Smooth muscle cell (in vitro differentiated cells): ENCODE measurements at regions not wholly inside any gene's neighbourhood (a gene's known extent, or its start where the extent isn't known, plus 50 kb on each side); places are given as distances from the start of the nearest gene placed in this dataset.

Source experiments
- DNase-seq: peaks from one replicate; lab custom pipeline; 2025; ENCODE audit not compliant: unreplicated experiment; lab: John Stamatoyannopoulos, UW
- H2AFZ ChIP-seq: fragments of 200-600 bp; sonication (generic); 2 replicates; pipeline ENCODE4 v1.6.0; 2016; ENCODE audit warnings: antibody characterized with exemption, low read depth, mild to moderate bottlenecking
- H3F3A ChIP-seq: fragments of 200-600 bp; sonication (generic); 2 replicates; pipeline ENCODE4 v1.6.0; 2017; ENCODE audit warnings: antibody characterized with exemption, low read depth
- H3K27ac ChIP-seq: fragments of 200-600 bp; sonication (generic); 2 replicates; pipeline ENCODE4 v1.5.1; 2016; ENCODE audit warnings: low read depth, mild to moderate bottlenecking
- H3K27me3 ChIP-seq: fragments of 200-600 bp; sonication (generic); 2 replicates; pipeline ENCODE4 v1.6.1; 2016; ENCODE audit warnings: low read depth, mild to moderate bottlenecking
- H3K36me3 ChIP-seq: fragments of 200-600 bp; sonication (generic); 2 replicates; pipeline ENCODE4 v1.5.1; 2016; ENCODE audit warnings: low read depth
- H3K4me1 ChIP-seq: fragments of 200-600 bp; sonication (generic); 2 replicates; pipeline ENCODE4 v1.5.1; 2016; ENCODE audit warnings: low read depth
- H3K4me2 ChIP-seq: fragments of 200-600 bp; sonication (generic); 2 replicates; pipeline ENCODE4 v1.6.0; 2016; ENCODE audit warnings: mild to moderate bottlenecking
- H3K4me3 ChIP-seq: fragments of 200-600 bp; sonication (generic); 2 replicates; pipeline ENCODE4 v1.5.1; 2016; ENCODE audit warnings: mild to moderate bottlenecking
- H3K79me2 ChIP-seq: fragments of 200-600 bp; sonication (generic); 2 replicates; pipeline ENCODE4 v1.6.0; 2016; ENCODE audit warnings: low read depth, mild to moderate bottlenecking
- H3K9ac ChIP-seq: fragments of 200-600 bp; sonication (generic); 2 replicates; pipeline ENCODE4 v1.6.0; 2016; ENCODE audit warnings: low read depth
- H3K9me3 ChIP-seq: fragments of 200-600 bp; sonication (generic); replicated peaks from 2 replicates; pipeline ENCODE4 v1.5.1; 2016; ENCODE audit warnings: low read depth
- H4K20me1 ChIP-seq: fragments of 200-600 bp; sonication (generic); 2 replicates; pipeline ENCODE4 v1.6.0; 2016; ENCODE audit warnings: low read depth
- WGBS: methylation state at CpG from one replicate; pipeline ENCODE4 v1.1.7; 2016; ENCODE audit warnings: low lambda C conversion rate; 5-methylcytosine and 5-hydroxymethylcytosine counted together
- TF ChIP-seq, protein P1 (sequence below): fragments of 200-600 bp; sonication (generic); IDR thresholded peaks from 2 replicates; pipeline ENCODE4 v1.5.1; 2017; ENCODE audit warnings: borderline replicate concordance, mild to moderate bottlenecking, antibody characterized with exemption; ENCODE audit not compliant: insufficient read depth, poor library complexity, severe bottlenecking

DNA sequence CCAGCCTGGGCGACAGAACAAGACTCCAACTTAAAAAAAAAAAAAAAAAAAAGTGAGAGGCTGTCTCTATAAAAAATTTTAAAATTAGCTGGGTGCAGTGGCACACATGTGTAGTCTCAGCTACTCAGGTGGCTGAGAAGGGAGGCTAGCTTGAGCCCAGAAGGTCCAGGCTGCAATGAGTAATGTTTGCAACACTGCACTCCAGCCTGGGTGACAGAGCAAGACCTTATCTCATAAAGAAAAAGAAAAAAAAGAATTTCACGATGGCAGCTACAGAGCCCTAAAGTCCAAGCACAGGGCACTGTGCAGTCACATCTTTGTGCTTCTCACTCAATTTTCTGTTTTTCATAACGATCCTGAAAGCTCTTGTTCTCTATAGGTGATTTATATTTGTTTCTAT is 209.5 kb upstream of the KCTD7 start:
- no peak overlapping the region for H3K4me3 ChIP-seq
- H3K9ac ChIP-seq: no peak overlapping the region
- no peak overlapping the region for H3K27ac ChIP-seq
- H3K36me3 ChIP-seq: no peaks in the 10 kb centered on the region
- H3K4me1 ChIP-seq: peaks cover 4% of the 10 kb centered on the region
- no peak overlapping the region for H3K4me2 ChIP-seq
- no peaks in the 10 kb centered on the region for H3K27me3 ChIP-seq
- no peaks in the 10 kb centered on the region for H3K79me2 ChIP-seq
- DNase-seq: no peak
- no peaks in the 10 kb centered on the region for H3K9me3 ChIP-seq
- no peaks in the 10 kb centered on the region for H4K20me1 ChIP-seq
- TF ChIP-seq, protein P1, sequence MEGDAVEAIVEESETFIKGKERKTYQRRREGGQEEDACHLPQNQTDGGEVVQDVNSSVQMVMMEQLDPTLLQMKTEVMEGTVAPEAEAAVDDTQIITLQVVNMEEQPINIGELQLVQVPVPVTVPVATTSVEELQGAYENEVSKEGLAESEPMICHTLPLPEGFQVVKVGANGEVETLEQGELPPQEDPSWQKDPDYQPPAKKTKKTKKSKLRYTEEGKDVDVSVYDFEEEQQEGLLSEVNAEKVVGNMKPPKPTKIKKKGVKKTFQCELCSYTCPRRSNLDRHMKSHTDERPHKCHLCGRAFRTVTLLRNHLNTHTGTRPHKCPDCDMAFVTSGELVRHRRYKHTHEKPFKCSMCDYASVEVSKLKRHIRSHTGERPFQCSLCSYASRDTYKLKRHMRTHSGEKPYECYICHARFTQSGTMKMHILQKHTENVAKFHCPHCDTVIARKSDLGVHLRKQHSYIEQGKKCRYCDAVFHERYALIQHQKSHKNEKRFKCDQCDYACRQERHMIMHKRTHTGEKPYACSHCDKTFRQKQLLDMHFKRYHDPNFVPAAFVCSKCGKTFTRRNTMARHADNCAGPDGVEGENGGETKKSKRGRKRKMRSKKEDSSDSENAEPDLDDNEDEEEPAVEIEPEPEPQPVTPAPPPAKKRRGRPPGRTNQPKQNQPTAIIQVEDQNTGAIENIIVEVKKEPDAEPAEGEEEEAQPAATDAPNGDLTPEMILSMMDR: no peak
- H2AFZ ChIP-seq: no peak overlapping the region
- WGBS: 78% methylated on average over 3 of the region's 3 CpGs
- no peaks in the 10 kb centered on the region for H3F3A ChIP-seq

DNA sequence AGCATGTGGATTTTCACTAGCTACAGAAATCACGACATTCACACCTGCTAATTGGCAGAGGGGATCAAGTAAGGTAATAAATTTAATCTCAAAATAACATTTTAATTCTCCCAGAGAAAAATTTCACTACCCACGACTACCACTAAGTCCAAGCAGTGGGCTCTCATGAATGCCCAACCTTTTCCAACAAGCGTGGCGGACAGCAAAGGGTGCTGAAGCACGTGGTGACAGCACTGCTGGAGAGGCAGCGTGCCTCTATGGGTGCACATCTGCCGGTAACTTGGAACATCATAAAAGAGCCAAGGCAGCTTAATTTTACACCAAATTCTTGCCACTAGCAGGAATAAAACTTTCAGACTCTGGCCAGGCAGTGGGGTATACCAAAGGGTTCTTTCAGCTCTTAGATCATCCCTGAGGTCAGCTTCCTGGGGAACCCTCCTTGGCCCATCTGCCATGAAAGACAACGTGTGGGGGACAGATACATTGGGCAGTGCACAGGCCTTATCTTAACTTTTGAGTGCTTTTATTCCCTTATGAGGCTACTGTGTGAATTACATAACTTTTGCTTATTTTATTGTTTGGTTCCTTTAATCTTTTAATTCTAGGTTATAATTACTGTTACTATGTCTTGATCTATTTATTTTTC is 206.7 kb upstream of the KCTD7 start:
- WGBS: 85% methylated on average over 8 of the region's 8 CpGs
- no peaks in the 10 kb centered on the region for H3K79me2 ChIP-seq
- no peak overlapping the region for H2AFZ ChIP-seq
- H3K9me3 ChIP-seq: no peaks in the 10 kb centered on the region
- H3K4me2 ChIP-seq: no peak overlapping the region
- no peaks in the 10 kb centered on the region for H3F3A ChIP-seq
- H3K4me1 ChIP-seq: no peaks in the 10 kb centered on the region
- no peak overlapping the region for H3K4me3 ChIP-seq
- H3K27ac ChIP-seq: no peak overlapping the region
- H3K27me3 ChIP-seq: no peaks in the 10 kb centered on the region
- no peak overlapping the region for H3K9ac ChIP-seq
- TF ChIP-seq, protein P1: no peak
- no peaks in the 10 kb centered on the region for H4K20me1 ChIP-seq
- DNase-seq: no peak
- no peaks in the 10 kb centered on the region for H3K36me3 ChIP-seq

DNA sequence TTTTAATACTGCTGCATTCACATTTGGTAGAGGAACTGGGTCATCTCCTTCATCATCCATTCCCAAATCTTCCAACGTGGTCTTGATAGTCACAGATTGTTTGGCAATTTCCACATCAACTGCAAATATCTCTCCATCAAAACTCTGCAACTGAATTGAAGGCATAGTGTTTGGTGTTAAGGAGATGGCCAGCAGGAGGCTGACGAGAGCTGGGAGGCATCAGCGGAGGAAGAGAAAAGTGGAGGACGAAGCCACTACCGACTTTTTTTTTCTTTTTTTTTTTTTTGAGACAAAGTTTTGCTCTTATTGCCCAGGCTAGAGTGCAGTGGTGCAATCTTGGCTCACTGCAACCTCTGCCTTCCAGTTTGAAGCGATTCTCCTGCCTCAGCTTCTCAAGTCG is 205.0 kb upstream of the KCTD7 start:
- WGBS: 91% methylated on average over 7 of the region's 7 CpGs
- TF ChIP-seq, protein P1: no peak
- DNase-seq: no peak
- no peaks in the 10 kb centered on the region for H3K79me2 ChIP-seq
- no peak overlapping the region for H3K27ac ChIP-seq
- no peak overlapping the region for H3K4me3 ChIP-seq
- H4K20me1 ChIP-seq: no peaks in the 10 kb centered on the region
- no peaks in the 10 kb centered on the region for H3K36me3 ChIP-seq
- H3K9me3 ChIP-seq: no peaks in the 10 kb centered on the region
- no peaks in the 10 kb centered on the region for H3K4me1 ChIP-seq
- H2AFZ ChIP-seq: no peak overlapping the region
- no peaks in the 10 kb centered on the region for H3K27me3 ChIP-seq
- no peak overlapping the region for H3K9ac ChIP-seq
- H3K4me2 ChIP-seq: no peak overlapping the region
- no peaks in the 10 kb centered on the region for H3F3A ChIP-seq

DNA sequence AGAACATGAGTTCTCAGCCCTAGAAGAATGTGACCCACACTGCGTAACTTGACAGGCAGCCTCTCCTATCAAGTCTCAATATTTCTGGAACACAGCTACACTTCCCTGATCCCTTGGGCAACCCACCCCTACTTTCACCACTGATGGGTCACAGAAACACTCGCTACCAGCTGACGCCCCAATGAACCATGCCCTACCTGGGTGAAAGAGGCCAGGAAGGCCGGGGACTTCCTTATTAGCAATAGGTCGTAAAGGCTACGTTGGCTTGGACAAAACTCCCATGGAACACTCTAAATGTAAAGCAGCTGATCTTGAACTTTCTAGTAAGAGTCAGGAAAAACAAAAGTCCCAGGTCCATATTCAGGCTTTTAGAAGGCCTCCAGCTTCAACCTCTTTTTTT is 202.3 kb upstream of the KCTD7 start:
- TF ChIP-seq, protein P1: no peak
- Histone ChIP-seq H3K4me2 (no peak overlapping the region), H2AFZ (no peak overlapping the region), H3K4me3 (no peak overlapping the region), H3K9me3 (no peaks in the 10 kb centered on the region), H4K20me1 (no peaks in the 10 kb centered on the region), H3F3A (peaks cover 5% of the 10 kb centered on the region), H3K79me2 (no peaks in the 10 kb centered on the region), H3K9ac (no peak overlapping the region), H3K27ac (no peak overlapping the region), H3K4me1 (no peaks in the 10 kb centered on the region), H3K27me3 (no peaks in the 10 kb centered on the region), H3K36me3 (no peaks in the 10 kb centered on the region)
- WGBS: 89% methylated on average over 6 of the region's 6 CpGs
- no peak for DNase-seq
